NCI-H2171 treated with DMSO at 0.1 percent for 48 hours (cell line): ENCODE measurements at regions not wholly inside any gene's neighbourhood (a gene's known extent, or its start where the extent isn't known, plus 50 kb on each side); places are given as distances from the start of the nearest gene placed in this dataset.
"Not testable (repeated sequence)": the region's sequence is repeated elsewhere in the genome, so short reads cannot be mapped to it uniquely, and the experiment has no call there.

Source experiments
- DNase-seq: peaks from one replicate; lab custom pipeline; 2025; lab: John Stamatoyannopoulos, UW

DNA sequence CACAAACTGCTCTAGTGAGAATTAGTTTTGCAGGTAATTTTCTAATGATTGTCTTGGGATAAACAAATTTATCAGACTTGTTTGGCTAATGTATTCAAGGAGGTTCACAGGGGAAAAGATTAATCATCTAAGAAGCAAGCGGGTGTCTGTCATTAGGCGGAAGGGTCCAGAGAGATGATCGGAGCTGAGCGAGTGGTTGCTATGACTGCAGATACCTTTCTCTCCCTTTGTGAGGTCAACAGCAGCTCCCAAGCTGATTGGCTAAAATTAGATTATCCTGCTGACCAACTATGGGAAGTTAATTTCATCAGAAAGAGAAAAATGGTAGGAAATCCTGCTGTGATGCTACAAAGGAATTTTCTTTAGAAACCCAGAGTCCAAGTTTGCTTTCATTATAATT lies 276.0 kb downstream of the SOX2 start:
- no peak for DNase-seq

GRCh38 chr3:181998828-181999227 lies 287.1 kb downstream of the SOX2 start:
- no peak for DNase-seq

- DNase-seq: no peak
Measured at GRCh38 chr3:181999314-181999713, 287.6 kb downstream of the SOX2 start.

GRCh38 chr3:182000447-182000846 lies 288.7 kb downstream of the SOX2 start:
- DNase-seq: no peak

DNA sequence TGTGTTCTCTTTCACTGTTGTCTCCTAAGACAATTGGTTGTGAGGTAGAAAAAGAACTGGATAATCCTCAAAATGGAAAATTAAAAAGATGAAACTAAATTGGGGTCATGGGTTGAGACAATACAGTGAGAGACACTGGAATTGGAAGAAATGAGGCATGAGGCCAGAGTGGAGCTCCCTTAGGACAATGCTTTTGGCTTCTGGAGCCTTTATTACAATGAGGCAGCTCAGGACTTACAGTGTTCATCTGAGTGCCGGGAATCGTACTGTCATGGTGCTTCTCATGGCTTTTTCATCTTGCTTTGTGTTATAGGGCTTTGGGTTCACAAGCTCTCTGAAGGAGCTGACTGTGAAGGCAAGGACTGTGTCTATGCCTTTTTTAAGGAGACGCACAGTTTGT lies 293.5 kb downstream of the SOX2 start:
- no peak for DNase-seq

DNA sequence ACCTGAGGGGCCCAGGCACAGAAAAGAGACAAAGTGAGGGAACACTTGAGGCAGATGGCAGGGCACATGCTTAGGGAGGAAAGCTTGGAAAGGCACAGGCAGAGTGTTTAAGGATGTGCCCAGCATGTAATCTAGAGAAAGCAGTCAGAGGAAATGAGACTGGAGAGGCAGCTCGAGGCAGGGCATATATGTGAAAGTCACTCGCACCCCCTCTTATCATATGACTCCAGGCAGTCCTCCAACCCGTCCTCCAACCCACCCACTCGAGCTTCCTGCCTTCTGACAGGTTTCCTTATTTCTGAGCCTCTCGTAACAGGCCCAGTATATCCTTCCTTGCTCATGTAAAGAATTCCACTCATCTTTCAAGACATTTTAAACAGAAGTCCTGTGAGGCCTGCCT lies 294.0 kb downstream of the SOX2 start:
- no peak for DNase-seq

GRCh38 chr3:182006431-182006830 lies 294.7 kb downstream of the SOX2 start:
- DNase-seq: no peak

GRCh38 chr3:182007441-182007840 lies 295.7 kb downstream of the SOX2 start:
- no peak for DNase-seq

- DNase-seq: no peak
Measured at GRCh38 chr3:182018361-182018760, 306.6 kb downstream of the SOX2 start.

- no peak for DNase-seq
Measured at GRCh38 chr3:182019926-182020325, 308.2 kb downstream of the SOX2 start.

DNA sequence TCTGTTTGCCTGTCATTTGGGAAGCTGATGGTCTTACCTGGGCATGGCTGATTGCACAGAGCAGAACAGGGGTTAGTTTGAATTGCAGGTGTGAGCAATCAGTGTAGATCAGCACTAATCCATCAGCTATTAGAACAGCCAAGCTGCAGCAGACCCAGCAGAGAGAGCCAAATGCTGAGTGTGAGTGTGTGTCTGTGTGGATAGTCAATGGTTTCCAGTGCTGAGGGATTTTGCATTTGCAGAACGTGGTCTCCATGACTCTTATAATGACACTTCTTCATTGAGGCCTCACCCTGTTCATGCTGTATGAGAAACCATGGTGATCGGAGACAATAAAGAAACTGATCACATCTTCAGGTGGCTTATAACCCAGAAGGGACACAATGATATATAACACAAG lies 312.1 kb downstream of the SOX2 start:
- DNase-seq: no peak

GRCh38 chr3:182027366-182027765 lies 315.6 kb downstream of the SOX2 start:
- DNase-seq: no peak

DNA sequence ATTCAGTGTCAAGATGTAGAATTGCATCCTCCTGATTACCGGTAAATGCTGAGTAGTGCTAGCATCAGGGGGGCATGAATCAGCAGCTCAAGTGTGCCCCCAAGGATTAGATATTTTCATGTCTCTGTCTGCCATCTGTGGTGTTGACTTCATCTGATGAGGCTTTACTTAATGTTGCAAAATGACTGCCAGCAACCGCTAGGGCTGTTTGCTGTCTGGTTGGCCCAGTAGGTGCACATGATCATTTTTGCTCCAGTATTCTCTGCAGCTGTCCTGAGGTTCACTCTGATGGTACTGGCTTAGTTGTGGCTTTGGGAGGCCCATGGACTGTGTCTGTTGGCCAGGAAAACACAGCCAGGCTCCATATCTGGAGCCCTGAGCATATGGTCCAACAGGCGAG lies 316.4 kb downstream of the SOX2 start:
- peak; percentile 29 for DNase-seq

- not testable (repeated sequence) for DNase-seq
Measured at GRCh38 chr3:182034231-182034630, 322.5 kb downstream of the SOX2 start.

GRCh38 chr3:182035324-182035723 lies 323.6 kb downstream of the SOX2 start:
- no peak for DNase-seq

DNA sequence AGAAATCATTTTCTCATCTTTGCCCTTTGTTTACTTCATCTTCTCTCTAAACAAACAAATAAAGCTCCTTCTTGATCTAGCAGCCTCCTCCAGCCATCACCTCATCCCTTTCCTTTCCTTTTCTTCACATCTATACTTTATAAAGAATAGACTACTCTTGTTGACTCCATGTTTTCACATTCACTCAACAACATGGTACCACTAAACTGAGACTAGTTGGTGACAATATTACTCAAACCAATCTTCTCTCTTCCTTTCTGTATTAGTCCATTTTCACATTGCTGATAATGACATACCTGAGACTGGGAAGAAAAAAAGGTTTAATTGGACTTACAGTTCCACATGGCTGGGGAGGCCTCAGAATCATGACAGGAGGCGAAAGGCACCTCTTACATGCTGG lies 324.7 kb downstream of the SOX2 start:
- no peak for DNase-seq

DNA sequence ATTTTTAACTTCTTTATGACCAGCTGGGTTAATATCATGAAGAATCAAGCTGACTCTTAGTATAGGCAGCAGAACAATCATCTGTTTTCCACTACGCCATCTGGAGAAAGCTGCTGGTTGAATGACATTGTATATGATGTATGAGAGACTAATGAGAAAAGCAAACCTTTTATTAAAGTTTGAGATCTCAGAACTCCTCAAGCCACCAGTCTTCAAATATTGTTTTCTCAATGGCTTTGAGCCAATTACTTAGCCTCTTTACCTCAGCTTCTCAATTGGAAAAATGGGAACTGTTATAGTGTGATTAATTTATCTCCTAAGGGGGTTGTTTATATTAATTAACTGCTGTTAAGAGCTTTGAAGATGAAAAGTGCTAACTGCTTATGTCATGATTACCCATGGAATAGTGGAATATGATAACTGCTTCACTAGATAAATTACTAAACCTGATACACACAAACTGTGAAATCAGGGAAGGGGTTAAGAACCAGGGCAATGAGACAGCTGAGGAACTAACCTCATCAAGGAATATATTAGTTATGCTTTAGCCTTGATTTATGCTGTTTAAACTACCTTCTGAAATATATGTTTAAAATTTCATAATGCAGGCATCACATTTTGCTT lies 330.1 kb downstream of the SOX2 start:
- DNase-seq: peak; percentile 91

DNA sequence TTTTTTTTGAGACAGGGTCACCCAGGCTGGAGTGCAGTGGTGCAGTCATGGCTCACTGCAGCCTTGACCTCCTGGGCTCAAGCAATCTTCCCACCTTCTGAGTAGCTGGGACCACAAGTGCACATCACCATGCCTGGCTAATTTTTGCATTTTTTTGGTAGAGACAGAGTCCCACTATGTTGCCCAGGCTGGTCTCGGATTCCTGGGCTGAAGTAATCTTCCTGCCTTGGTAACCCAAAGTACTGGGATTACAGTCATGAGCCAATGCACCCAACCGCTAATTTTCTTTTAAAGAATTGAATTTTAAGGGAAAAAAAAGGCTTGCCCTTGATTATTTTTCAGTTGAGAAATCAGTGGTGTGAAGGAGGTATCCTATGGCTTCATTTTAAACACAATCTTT lies 334.0 kb downstream of the SOX2 start:
- no peak for DNase-seq

DNA sequence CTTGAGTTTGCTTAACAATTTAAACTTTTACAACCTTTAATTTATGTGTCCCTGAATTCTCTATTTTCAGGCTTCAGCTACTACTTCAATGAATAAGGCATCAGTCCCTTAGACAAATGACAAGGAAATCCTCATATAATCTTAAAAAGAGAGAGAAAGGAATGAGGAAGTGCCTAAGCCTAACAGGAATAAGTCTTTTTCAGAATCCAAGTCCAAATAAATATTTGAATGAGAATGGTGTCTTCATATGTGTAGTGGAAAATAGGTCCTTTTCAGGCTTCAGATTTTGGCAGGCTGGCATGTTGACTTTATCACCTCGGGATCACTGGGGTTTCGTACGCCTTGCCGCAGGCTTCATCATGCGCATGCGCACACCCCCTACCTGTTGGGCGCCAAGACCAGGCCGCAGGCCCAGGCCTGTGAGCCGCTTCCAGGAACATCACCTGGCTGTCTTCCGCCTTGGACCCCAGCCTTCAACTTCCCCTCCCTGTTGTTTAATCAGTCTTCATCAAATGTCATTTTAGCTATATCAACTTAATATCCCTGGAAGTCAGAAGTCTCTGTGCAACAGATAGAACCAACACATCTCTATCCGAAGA lies 334.5 kb downstream of the SOX2 start:
- DNase-seq: no peak

DNA sequence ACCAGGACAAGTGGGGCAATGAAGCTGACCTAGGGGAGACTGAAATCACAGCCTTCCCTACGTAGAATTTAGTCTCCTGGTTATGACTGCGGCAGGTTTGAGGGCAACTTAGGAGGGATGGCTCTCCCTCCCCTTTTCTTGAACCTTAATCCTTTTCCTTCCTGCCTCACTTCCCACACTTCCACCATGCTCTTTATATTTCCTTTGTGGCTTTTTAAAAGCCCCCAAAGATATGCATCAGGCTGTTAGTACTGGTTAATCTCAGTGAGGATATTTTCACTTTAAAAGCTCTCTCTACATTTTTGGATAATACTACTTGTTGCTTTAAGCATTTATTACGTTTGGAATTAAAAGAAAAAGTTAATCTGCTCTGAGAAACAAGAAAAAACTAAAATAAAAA lies 339.2 kb downstream of the SOX2 start:
- no peak for DNase-seq

GRCh38 chr3:182052332-182052731 lies 340.6 kb downstream of the SOX2 start:
- DNase-seq: no peak

DNA sequence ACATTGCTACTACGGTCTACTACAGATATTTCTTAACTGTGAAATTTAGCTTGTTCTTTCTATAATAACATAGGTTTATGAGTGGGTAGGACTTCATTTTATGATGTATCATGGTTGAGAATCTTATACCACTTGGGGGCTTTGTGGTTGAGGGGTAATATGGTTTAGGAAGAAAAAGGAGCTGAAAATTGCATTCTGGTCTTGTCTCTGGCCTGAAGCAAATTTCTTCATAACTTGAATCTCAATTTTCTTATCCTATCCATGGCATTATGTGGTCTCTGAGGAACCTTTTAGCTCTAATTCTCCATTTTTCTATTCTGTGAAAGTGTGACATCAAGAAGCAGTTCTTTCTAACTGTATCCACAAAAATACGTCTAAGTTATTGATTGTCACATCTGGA lies 341.0 kb downstream of the SOX2 start:
- no peak for DNase-seq

- DNase-seq: no peak
Measured at GRCh38 chr3:182058488-182058887, 346.8 kb downstream of the SOX2 start.

GRCh38 chr3:182063742-182064141 lies 352.0 kb downstream of the SOX2 start:
- DNase-seq: no peak
